H9 (cell line): ENCODE measurements at regions not wholly inside any gene's neighbourhood (a gene's known extent, or its start where the extent isn't known, plus 50 kb on each side); places are given as distances from the start of the nearest gene placed in this dataset.

Experiments
- DNase-seq: peaks from one replicate; pipeline ENCODE4 v3.0.0-alpha.2; 2017
- H2AFZ ChIP-seq: one replicate; pipeline ENCODE4 v1.6.1; 2013; ENCODE audit warnings: mild to moderate bottlenecking, low read length, control low read depth, moderate library complexity
- H2AK5ac ChIP-seq: 2 replicates; pipeline ENCODE4 v1.6.1; 2013; ENCODE audit warnings: low read length, control low read depth, mixed read lengths; ENCODE audit not compliant: insufficient read length
- H2BK120ac ChIP-seq: one replicate; pipeline ENCODE4 v1.6.1; 2013; ENCODE audit warnings: low read depth, mild to moderate bottlenecking, low read length, control low read depth, inconsistent platforms; ENCODE audit not compliant: poor library complexity, severe bottlenecking
- H2BK12ac ChIP-seq: 2 replicates; pipeline ENCODE4 v1.6.1; 2013; ENCODE audit warnings: low read length, control low read depth, mixed read lengths, low read depth; ENCODE audit not compliant: insufficient read length
- H2BK15ac ChIP-seq: 2 replicates; pipeline ENCODE4 v1.6.1; 2013; ENCODE audit warnings: low read depth, low read length, control low read depth
- H2BK20ac ChIP-seq: one replicate; pipeline ENCODE4 v1.6.1; 2013; ENCODE audit warnings: low read depth, mild to moderate bottlenecking, low read length, control low read depth, inconsistent platforms; ENCODE audit not compliant: poor library complexity, severe bottlenecking
- H2BK5ac ChIP-seq: 2 replicates; pipeline ENCODE4 v1.6.1; 2013; ENCODE audit warnings: low read length, control low read depth, mixed read lengths; ENCODE audit not compliant: insufficient read length
- H3K14ac ChIP-seq: 2 replicates; pipeline ENCODE4 v1.6.1; 2013; ENCODE audit warnings: low read length, control low read depth; ENCODE audit not compliant: insufficient read depth
- H3K18ac ChIP-seq: 2 replicates; pipeline ENCODE4 v1.6.1; 2013; ENCODE audit warnings: low read depth, mild to moderate bottlenecking, mixed read lengths, low read length, control low read depth; ENCODE audit not compliant: insufficient read length
- H3K23ac ChIP-seq: 2 replicates; pipeline ENCODE4 v1.6.1; 2013; ENCODE audit warnings: low read length, control low read depth, mixed read lengths, low read depth; ENCODE audit not compliant: insufficient read length
- H3K23me2 ChIP-seq: 2 replicates; pipeline ENCODE4 v1.6.1; 2013; ENCODE audit warnings: low read depth, mild to moderate bottlenecking, mixed read lengths, low read length, control low read depth; ENCODE audit not compliant: insufficient read length, poor library complexity, severe bottlenecking
- H3K27ac ChIP-seq: 2 replicates; pipeline ENCODE4 v1.5.1; 2013; ENCODE audit warnings: low read length, control low read depth, mixed read lengths, low read depth; ENCODE audit not compliant: insufficient read length
- H3K27me3 ChIP-seq: 2 replicates; pipeline ENCODE4 v1.6.1; 2013; ENCODE audit warnings: low read length, control low read depth, inconsistent platforms; ENCODE audit not compliant: insufficient read depth
- H3K4ac ChIP-seq: 2 replicates; pipeline ENCODE4 v1.6.1; 2013; ENCODE audit warnings: low read depth, mild to moderate bottlenecking, control low read depth, inconsistent platforms, low read length, moderate library complexity
- H3K4me1 ChIP-seq: 2 replicates; pipeline ENCODE4 v1.6.1; 2013; ENCODE audit warnings: low read length, control low read depth, inconsistent platforms; ENCODE audit not compliant: insufficient read depth
- H3K4me2 ChIP-seq: 2 replicates; pipeline ENCODE4 v1.6.1; 2013; ENCODE audit warnings: low read length, control low read depth, mixed read lengths; ENCODE audit not compliant: insufficient read length, insufficient read depth
- H3K56ac ChIP-seq: 2 replicates; pipeline ENCODE4 v1.6.1; 2013; ENCODE audit warnings: low read depth, mild to moderate bottlenecking, mixed read lengths, low read length, control low read depth; ENCODE audit not compliant: insufficient read length
- H3K79me1 ChIP-seq: 2 replicates; pipeline ENCODE4 v1.6.1; 2013; ENCODE audit warnings: low read depth, mild to moderate bottlenecking, moderate library complexity, low read length, control low read depth, inconsistent platforms; ENCODE audit not compliant: insufficient read depth, poor library complexity, severe bottlenecking
- H3K79me2 ChIP-seq: 2 replicates; pipeline ENCODE4 v1.6.1; 2013; ENCODE audit warnings: low read length, control low read depth, inconsistent platforms; ENCODE audit not compliant: insufficient read depth
- H3K9ac ChIP-seq: 2 replicates; pipeline ENCODE4 v1.6.1; 2013; ENCODE audit warnings: low read length, control low read depth, mixed read lengths; ENCODE audit not compliant: insufficient read length; ENCODE audit errors: extremely low read depth
- H3K9me3 ChIP-seq: one replicate; pipeline ENCODE4 v1.6.1; 2013; ENCODE audit warnings: low read depth, low read length, inconsistent platforms; ENCODE audit not compliant: control insufficient read depth
- H3T11ph ChIP-seq: one replicate; pipeline ENCODE4 v1.6.1; 2013; ENCODE audit warnings: mild to moderate bottlenecking, low read length, control low read depth, inconsistent platforms
- H4K20me1 ChIP-seq: one replicate; pipeline ENCODE4 v1.6.1; 2013; ENCODE audit not compliant: control insufficient read depth, insufficient read length, insufficient read depth
- H4K5ac ChIP-seq: 2 replicates; pipeline ENCODE4 v1.6.1; 2013; ENCODE audit warnings: low read depth, mild to moderate bottlenecking, mixed read lengths, low read length, control low read depth; ENCODE audit not compliant: insufficient read length
- H4K8ac ChIP-seq: replicated peaks from 2 replicates; pipeline ENCODE4 v1.6.1; 2013; ENCODE audit warnings: low read length, control low read depth, mixed read lengths, low read depth; ENCODE audit not compliant: insufficient read length
- H4K91ac ChIP-seq: 2 replicates; pipeline ENCODE4 v1.6.1; 2013; ENCODE audit warnings: low read depth, mild to moderate bottlenecking, moderate library complexity, mixed read lengths, low read length, control low read depth; ENCODE audit not compliant: insufficient read length
- H3K27ac Mint-ChIP-seq, 3 experiments: 2 replicates in 2 of 3; 3 replicates in 1 of 3; pipeline ENCODE4 v1.8.0; 2020 to 2021; ENCODE audit warnings: mixed read lengths in 3 of 3, mild to moderate bottlenecking in 1 of 3, moderate library complexity in 1 of 3
- H3K27me3 Mint-ChIP-seq: 2 replicates; pipeline ENCODE4 v1.8.0; 2021; ENCODE audit warnings: low read depth, mild to moderate bottlenecking, moderate library complexity, mixed read lengths
- H3K36me3 Mint-ChIP-seq, 3 experiments: 2 replicates in 2 of 3; 3 replicates in 1 of 3; pipeline ENCODE4 v1.8.0; 2020 to 2021; ENCODE audit warnings: low read depth in 3 of 3, mixed read lengths in 3 of 3; ENCODE audit not compliant: insufficient read depth in 1 of 3
- H3K4me1 Mint-ChIP-seq, 2 experiments: 2 replicates each; pipeline ENCODE4 v1.8.0; 2020; ENCODE audit warnings: mixed read lengths in 2 of 2
- H3K4me3 Mint-ChIP-seq, 2 experiments: 2 replicates in 1 of 2; 3 replicates in 1 of 2; pipeline ENCODE4 v1.8.0; 2020 to 2021; ENCODE audit warnings: mild to moderate bottlenecking in 2 of 2, mixed read lengths in 2 of 2, moderate library complexity in 1 of 2
- H3K9me3 Mint-ChIP-seq, 2 experiments: 2 replicates in 1 of 2; 3 replicates in 1 of 2; pipeline ENCODE4 v1.8.0; 2020; ENCODE audit warnings: mild to moderate bottlenecking in 2 of 2, mixed read lengths in 2 of 2, moderate library complexity in 1 of 2
- WGBS: extraction: QIAGEN DNeasy Blood & Tissue Kit; methylation state at CpG from one replicate; pipeline ENCODE4 v1.1.7; 2013; ENCODE audit warnings: missing lambda C conversion rate, low lambda C conversion rate, mixed read lengths; ENCODE audit not compliant: insufficient read length; ENCODE audit errors: extremely low coverage; 5-methylcytosine and 5-hydroxymethylcytosine counted together
- TF ChIP-seq, protein P1 (sequence below): fragments of 200-600 bp; sonication (generic); conservative IDR thresholded peaks from 3 replicates; pipeline ENCODE4 v1.8.0; 2021; ENCODE audit warnings: antibody characterized with exemption, mild to moderate bottlenecking

DNA sequence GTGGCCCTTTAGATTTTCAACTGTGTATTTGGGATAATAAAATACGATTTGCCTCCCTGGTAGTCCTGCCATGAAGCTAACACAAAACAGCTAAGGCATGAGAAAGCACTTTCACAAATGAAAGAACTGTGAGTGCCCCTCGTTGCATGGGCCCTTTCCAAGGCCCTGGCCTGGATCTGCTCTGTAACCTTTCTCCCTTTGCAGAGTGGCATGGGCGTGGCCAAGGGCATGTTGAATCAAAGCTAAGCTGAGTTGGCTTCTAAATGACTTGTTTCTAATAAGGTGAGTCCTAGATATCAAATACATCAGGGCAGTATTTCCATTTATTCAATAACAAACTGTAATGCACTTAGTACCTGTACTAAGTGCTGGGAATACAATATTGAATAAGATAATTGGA, 78.7 kb upstream of the PTPN3 start:
- Histone ChIP-seq H3T11ph (no peak overlapping the region), H3K79me1 (no peaks in the 10 kb centered on the region), H3K4ac (no peak overlapping the region), H3K4me1 (no peaks in the 10 kb centered on the region), H3K4me2 (no peak overlapping the region), H4K8ac (no peak overlapping the region), H3K9me3 (no peaks in the 10 kb centered on the region), H2BK12ac (no peak overlapping the region), H2AFZ (no peak overlapping the region), H2BK5ac (no peak overlapping the region), H3K9ac (no peak overlapping the region), H3K56ac (no peak overlapping the region), H3K27ac (no peak overlapping the region), H3K18ac (no peak overlapping the region), H3K27me3 (no peaks in the 10 kb centered on the region), H2BK120ac (no peak overlapping the region), H3K14ac (no peak overlapping the region), H2BK15ac (no peak overlapping the region), H2AK5ac (no peak overlapping the region), H4K91ac (no peak overlapping the region), H4K5ac (no peak overlapping the region), H3K23me2 (no peaks in the 10 kb centered on the region), H3K79me2 (no peaks in the 10 kb centered on the region), H2BK20ac (no peak overlapping the region), H4K20me1 (no peaks in the 10 kb centered on the region), H3K23ac (no peak overlapping the region)
- no peaks in the 10 kb centered on the region for H3K27me3 Mint-ChIP-seq
- no CpG with 5 or more reads among the region's 3 CpGs for WGBS
- no peak overlapping the region for H3K4me3 Mint-ChIP-seq
- TF ChIP-seq, protein P1, sequence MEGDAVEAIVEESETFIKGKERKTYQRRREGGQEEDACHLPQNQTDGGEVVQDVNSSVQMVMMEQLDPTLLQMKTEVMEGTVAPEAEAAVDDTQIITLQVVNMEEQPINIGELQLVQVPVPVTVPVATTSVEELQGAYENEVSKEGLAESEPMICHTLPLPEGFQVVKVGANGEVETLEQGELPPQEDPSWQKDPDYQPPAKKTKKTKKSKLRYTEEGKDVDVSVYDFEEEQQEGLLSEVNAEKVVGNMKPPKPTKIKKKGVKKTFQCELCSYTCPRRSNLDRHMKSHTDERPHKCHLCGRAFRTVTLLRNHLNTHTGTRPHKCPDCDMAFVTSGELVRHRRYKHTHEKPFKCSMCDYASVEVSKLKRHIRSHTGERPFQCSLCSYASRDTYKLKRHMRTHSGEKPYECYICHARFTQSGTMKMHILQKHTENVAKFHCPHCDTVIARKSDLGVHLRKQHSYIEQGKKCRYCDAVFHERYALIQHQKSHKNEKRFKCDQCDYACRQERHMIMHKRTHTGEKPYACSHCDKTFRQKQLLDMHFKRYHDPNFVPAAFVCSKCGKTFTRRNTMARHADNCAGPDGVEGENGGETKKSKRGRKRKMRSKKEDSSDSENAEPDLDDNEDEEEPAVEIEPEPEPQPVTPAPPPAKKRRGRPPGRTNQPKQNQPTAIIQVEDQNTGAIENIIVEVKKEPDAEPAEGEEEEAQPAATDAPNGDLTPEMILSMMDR: no peak
- DNase-seq: no peak
- H3K4me1 Mint-ChIP-seq: no peaks in the 10 kb centered on the region
- no peaks in the 10 kb centered on the region for H3K36me3 Mint-ChIP-seq
- peaks cover 0 to 7% of the 10 kb centered on the region in 2 experiments; a peak in 2 of 5 replicates for H3K9me3 Mint-ChIP-seq
- H3K27ac Mint-ChIP-seq: no peak overlapping the region
